Activated naive CD4-positive, alpha-beta T cell treated with anti-CD3 and anti-CD28 coated beads, Interleukin-2, amount 10 ng/mL, durations not matched to agents 7 days and 5 days (primary cell): ENCODE measurements at regions not wholly inside any gene's neighbourhood (a gene's known extent, or its start where the extent isn't known, plus 50 kb on each side); places are given as distances from the start of the nearest gene placed in this dataset.
"Not testable (repeated sequence)": the region's sequence is repeated elsewhere in the genome, so short reads cannot be mapped to it uniquely, and the experiment has no call there.

Experiments used
- CTCF ChIA-PET: fragments of 350-600 bp; sonication (Branson Sonifier 250); formaldehyde crosslinking; loops from one replicate; lab custom pipeline; 2021; ENCODE audit warnings: antibody characterized with exemption; lab: Charles Lee
- DNase-seq: peaks from one replicate; pipeline ENCODE4 v3.0.0-alpha.2; 2020
- H3K27ac Mint-ChIP-seq: one replicate; pipeline ENCODE4 v1.8.0; 2021; ENCODE audit warnings: mild to moderate bottlenecking, moderate library complexity, mixed read lengths
- H3K27me3 Mint-ChIP-seq: one replicate; pipeline ENCODE4 v1.8.0; 2021; ENCODE audit warnings: mild to moderate bottlenecking, mixed read lengths
- H3K36me3 Mint-ChIP-seq: one replicate; pipeline ENCODE4 v1.8.0; 2021; ENCODE audit warnings: mixed read lengths
- H3K4me1 Mint-ChIP-seq: one replicate; pipeline ENCODE4 v1.8.0; 2021; ENCODE audit warnings: mixed read lengths
- H3K4me3 Mint-ChIP-seq: one replicate; pipeline ENCODE4 v1.8.0; 2021; ENCODE audit warnings: mild to moderate bottlenecking, moderate library complexity, mixed read lengths
- H3K9me3 Mint-ChIP-seq: one replicate; pipeline ENCODE4 v1.8.0; 2021; ENCODE audit warnings: mixed read lengths

DNA sequence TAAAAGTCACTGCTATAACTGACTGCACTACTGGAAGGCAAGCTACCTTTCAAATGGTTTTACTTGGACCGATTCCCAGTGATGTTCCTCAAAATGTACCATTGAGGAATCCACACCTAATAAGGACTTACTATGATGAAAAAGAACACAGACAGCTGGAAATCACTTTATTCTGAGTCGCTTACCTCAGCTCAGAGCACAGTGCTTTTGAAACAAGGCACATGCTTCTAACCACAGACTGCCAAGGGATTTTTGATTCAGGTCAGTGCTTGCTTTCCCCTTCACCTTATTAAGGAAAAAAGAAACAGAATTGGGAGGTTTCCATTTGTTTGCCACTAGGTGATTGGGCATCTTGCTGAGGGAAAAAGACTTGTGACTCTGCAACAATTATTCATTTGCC, 707.5 kb upstream of the FSHR start:
- H3K4me3 Mint-ChIP-seq = no peak overlapping the region
- H3K27me3 Mint-ChIP-seq = no peaks in the 10 kb centered on the region
- CTCF ChIA-PET = no interaction called here
- peaks cover 3% of the 10 kb centered on the region for H3K9me3 Mint-ChIP-seq
- H3K4me1 Mint-ChIP-seq = no peaks in the 10 kb centered on the region
- no peak for DNase-seq
- H3K36me3 Mint-ChIP-seq = no peaks in the 10 kb centered on the region
- no peak overlapping the region for H3K27ac Mint-ChIP-seq

- no peak for DNase-seq
Measured at GRCh38 chr2:49860834-49861233, 706.5 kb upstream of the FSHR start.

DNA sequence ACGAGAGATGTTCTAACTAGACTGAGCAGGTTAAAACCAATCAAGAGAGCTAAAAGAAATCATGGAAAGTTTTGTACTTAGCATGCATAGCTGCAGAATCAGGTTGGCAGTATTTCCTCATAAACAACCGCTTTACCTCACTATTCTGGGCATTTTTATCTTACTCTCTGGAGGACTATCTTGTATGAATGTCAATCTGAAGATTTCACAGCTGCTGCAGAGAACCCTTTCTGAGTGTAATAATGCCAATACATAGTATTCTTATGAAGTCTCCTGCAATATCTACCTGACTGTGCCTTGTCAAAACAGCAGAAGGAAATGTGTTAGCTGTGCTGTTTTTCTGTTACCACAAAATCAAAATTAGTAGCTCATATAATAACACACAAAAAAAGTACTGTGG, 705.9 kb upstream of the FSHR start:
- Mint-ChIP-seq H3K9me3 (peaks cover 3% of the 10 kb centered on the region), H3K4me3 (no peak overlapping the region), H3K27ac (no peak overlapping the region), H3K27me3 (no peaks in the 10 kb centered on the region), H3K36me3 (no peaks in the 10 kb centered on the region), H3K4me1 (no peaks in the 10 kb centered on the region)
- no peak for DNase-seq
- CTCF ChIA-PET = no interaction called here

More at GRCh38 chr2:49860834-49861233, 706.5 kb upstream of the FSHR start:
- H3K4me3 Mint-ChIP-seq = no peak overlapping the region
- H3K9me3 Mint-ChIP-seq = peaks cover 3% of the 10 kb centered on the region
- CTCF ChIA-PET = no interaction called here
- no peaks in the 10 kb centered on the region for H3K36me3 Mint-ChIP-seq
- no peak overlapping the region for H3K27ac Mint-ChIP-seq
- no peaks in the 10 kb centered on the region for H3K27me3 Mint-ChIP-seq
- H3K4me1 Mint-ChIP-seq = no peaks in the 10 kb centered on the region

- no peaks in the 10 kb centered on the region for H3K36me3 Mint-ChIP-seq
- no peak overlapping the region for H3K27ac Mint-ChIP-seq
Measured at GRCh38 chr2:49858657-49859056, 704.3 kb upstream of the FSHR start.

DNA sequence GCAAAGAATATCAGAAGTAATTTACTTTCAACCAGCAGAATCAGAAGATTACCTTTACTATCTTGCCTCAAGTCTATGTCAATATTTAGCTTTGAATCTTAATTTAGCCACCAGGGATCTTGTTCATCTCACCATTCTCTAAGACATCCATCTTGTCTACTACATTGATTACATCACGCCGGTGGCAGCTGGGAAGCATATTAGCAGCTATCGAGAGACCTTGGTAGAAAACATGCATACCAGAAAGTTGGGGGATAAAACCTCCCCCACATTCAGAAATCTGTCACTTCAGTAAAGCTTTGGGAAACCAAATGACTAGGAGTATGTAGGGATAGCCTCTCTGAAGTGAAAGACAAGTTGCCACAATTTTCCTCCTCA, 703.8 kb upstream of the FSHR start:
- no peaks in the 10 kb centered on the region for H3K27me3 Mint-ChIP-seq
- DNase-seq = no peak
- no peak overlapping the region for H3K27ac Mint-ChIP-seq
- no peaks in the 10 kb centered on the region for H3K4me1 Mint-ChIP-seq
- no peaks in the 10 kb centered on the region for H3K9me3 Mint-ChIP-seq
- no peaks in the 10 kb centered on the region for H3K36me3 Mint-ChIP-seq
- CTCF ChIA-PET = no interaction called here
- H3K4me3 Mint-ChIP-seq = no peak overlapping the region

More at GRCh38 chr2:49858657-49859056, 704.3 kb upstream of the FSHR start:
- Mint-ChIP-seq H3K9me3 (no peaks in the 10 kb centered on the region), H3K27me3 (no peaks in the 10 kb centered on the region), H3K4me3 (no peak overlapping the region), H3K4me1 (no peaks in the 10 kb centered on the region)
- no peak for DNase-seq
- CTCF ChIA-PET = no interaction called here

- no peak overlapping the region for H3K27ac Mint-ChIP-seq
- DNase-seq = no peak
- no peaks in the 10 kb centered on the region for H3K4me1 Mint-ChIP-seq
- no peaks in the 10 kb centered on the region for H3K36me3 Mint-ChIP-seq
- no peaks in the 10 kb centered on the region for H3K9me3 Mint-ChIP-seq
- H3K27me3 Mint-ChIP-seq = no peaks in the 10 kb centered on the region
- CTCF ChIA-PET = no interaction called here
- H3K4me3 Mint-ChIP-seq = no peak overlapping the region
Measured at GRCh38 chr2:49857371-49858112, 703.2 kb upstream of the FSHR start.

DNA sequence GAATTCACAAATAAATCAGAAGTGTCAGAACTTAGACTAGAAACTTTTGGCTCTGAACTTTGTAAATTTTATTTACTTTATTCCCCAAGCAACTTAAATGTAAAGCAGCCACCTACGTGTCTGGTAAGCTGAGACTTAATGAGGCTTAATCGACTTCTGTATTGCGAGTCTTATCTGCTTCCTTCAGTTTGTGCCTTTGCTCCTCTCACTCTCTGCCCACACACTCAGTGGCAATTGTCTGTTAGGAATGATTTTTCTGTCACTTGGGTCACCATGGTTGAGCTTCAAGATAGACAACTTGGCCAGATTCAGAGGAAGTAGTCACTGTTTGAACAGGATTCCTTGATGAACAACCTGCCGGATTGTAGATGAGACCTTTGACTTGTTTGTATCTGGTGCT, 691.4 kb upstream of the FSHR start:
- CTCF ChIA-PET = no interaction called here
- Mint-ChIP-seq H3K27ac (no peak overlapping the region), H3K4me3 (no peak overlapping the region), H3K36me3 (no peaks in the 10 kb centered on the region), H3K27me3 (no peaks in the 10 kb centered on the region), H3K9me3 (no peaks in the 10 kb centered on the region), H3K4me1 (no peaks in the 10 kb centered on the region)
- DNase-seq = no peak

DNA sequence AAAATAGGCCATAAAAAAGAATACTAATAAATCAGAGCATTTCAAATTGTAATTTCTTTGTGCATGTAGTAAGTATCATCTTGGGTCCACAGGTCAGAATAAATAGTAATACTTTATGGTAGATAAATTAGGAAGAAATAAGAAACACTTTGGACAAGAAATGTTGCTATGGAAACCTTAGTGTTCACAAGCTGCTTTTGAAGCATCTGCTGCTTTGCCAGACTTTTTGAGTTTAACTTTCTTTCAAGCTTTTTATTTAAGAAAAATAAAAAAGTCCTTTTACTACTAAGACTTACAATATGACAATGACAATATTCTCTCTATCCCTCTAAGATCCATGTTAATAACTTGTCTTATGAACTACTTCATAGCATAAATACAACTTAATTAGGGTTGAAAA, 690.7 kb upstream of the FSHR start:
- Mint-ChIP-seq H3K4me1 (no peaks in the 10 kb centered on the region), H3K27ac (no peak overlapping the region), H3K9me3 (no peaks in the 10 kb centered on the region), H3K27me3 (no peaks in the 10 kb centered on the region), H3K4me3 (no peak overlapping the region), H3K36me3 (no peaks in the 10 kb centered on the region)
- CTCF ChIA-PET = no interaction called here
- no peak for DNase-seq

GRCh38 chr2:49844113-49844512, 689.8 kb upstream of the FSHR start:
- H3K9me3 Mint-ChIP-seq, CTCF ChIA-PET, H3K36me3 Mint-ChIP-seq, H3K27me3 Mint-ChIP-seq, H3K4me1 Mint-ChIP-seq, H3K27ac Mint-ChIP-seq, DNase-seq, H3K4me3 Mint-ChIP-seq: not testable (repeated sequence)

- CTCF ChIA-PET = no interaction called here
- H3K27ac Mint-ChIP-seq = no peak overlapping the region
Measured at GRCh38 chr2:49843314-49843713, 689.0 kb upstream of the FSHR start.

GRCh38 chr2:49840428-49840975, 686.2 kb upstream of the FSHR start:
- no peak for DNase-seq
- Mint-ChIP-seq H3K27ac (no peak overlapping the region), H3K4me3 (no peak overlapping the region), H3K36me3 (no peaks in the 10 kb centered on the region), H3K9me3 (no peaks in the 10 kb centered on the region), H3K27me3 (no peaks in the 10 kb centered on the region), H3K4me1 (no peaks in the 10 kb centered on the region)
- CTCF ChIA-PET = no interaction called here

More at GRCh38 chr2:49843314-49843713, 689.0 kb upstream of the FSHR start:
- H3K4me3 Mint-ChIP-seq = no peak overlapping the region
- H3K36me3 Mint-ChIP-seq = no peaks in the 10 kb centered on the region
- no peak for DNase-seq
- no peaks in the 10 kb centered on the region for H3K27me3 Mint-ChIP-seq
- no peaks in the 10 kb centered on the region for H3K9me3 Mint-ChIP-seq
- H3K4me1 Mint-ChIP-seq = no peaks in the 10 kb centered on the region

- H3K9me3 Mint-ChIP-seq = no peaks in the 10 kb centered on the region
- no peak overlapping the region for H3K27ac Mint-ChIP-seq
- CTCF ChIA-PET = no interaction called here
- H3K4me3 Mint-ChIP-seq = no peak overlapping the region
- H3K27me3 Mint-ChIP-seq = no peaks in the 10 kb centered on the region
- DNase-seq = no peak
- H3K4me1 Mint-ChIP-seq = no peaks in the 10 kb centered on the region
- H3K36me3 Mint-ChIP-seq = no peaks in the 10 kb centered on the region
Measured at GRCh38 chr2:49839818-49840217, 685.5 kb upstream of the FSHR start.

- no peak for DNase-seq
- H3K27ac Mint-ChIP-seq = no peak overlapping the region
- no peaks in the 10 kb centered on the region for H3K27me3 Mint-ChIP-seq
- no peaks in the 10 kb centered on the region for H3K36me3 Mint-ChIP-seq
- no peaks in the 10 kb centered on the region for H3K9me3 Mint-ChIP-seq
- no peak overlapping the region for H3K4me3 Mint-ChIP-seq
- no peaks in the 10 kb centered on the region for H3K4me1 Mint-ChIP-seq
- CTCF ChIA-PET = no interaction called here
Measured at GRCh38 chr2:49837561-49838293, 683.4 kb upstream of the FSHR start.

GRCh38 chr2:49836017-49836416, 681.7 kb upstream of the FSHR start:
- CTCF ChIA-PET = no interaction called here
- DNase-seq = no peak
- Mint-ChIP-seq H3K4me1 (no peaks in the 10 kb centered on the region), H3K27me3 (no peaks in the 10 kb centered on the region), H3K36me3 (no peaks in the 10 kb centered on the region), H3K9me3 (no peaks in the 10 kb centered on the region), H3K4me3 (no peak overlapping the region), H3K27ac (no peak overlapping the region)

DNA sequence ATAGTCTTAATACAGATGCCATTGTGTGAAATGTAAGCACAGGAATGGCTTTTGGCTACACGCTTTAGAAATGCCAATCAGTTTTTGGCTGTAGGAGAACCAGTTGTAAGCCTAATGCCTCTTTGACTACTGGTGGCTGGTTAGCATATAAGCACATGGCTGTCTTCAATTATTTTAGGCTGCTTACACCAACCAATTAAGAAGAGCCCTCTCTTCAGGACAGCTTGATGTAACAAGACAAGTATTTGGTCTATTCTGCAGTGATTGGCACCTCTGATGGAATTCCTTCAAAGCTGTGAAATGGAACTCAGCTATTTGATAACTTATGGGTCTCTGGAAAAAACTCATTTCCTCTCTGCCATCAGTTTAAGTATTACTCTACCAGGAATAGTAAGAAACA, 680.1 kb upstream of the FSHR start:
- Mint-ChIP-seq H3K4me3 (no peak overlapping the region), H3K9me3 (no peaks in the 10 kb centered on the region), H3K27ac (no peak overlapping the region), H3K27me3 (no peaks in the 10 kb centered on the region), H3K4me1 (no peaks in the 10 kb centered on the region), H3K36me3 (no peaks in the 10 kb centered on the region)
- DNase-seq = no peak
- CTCF ChIA-PET = no interaction called here
